ENCODE measurements at regions not wholly inside any gene's neighbourhood (a gene's known extent, or its start where the extent isn't known, plus 50 kb on each side); places are given as distances from the start of the nearest gene placed in this dataset.

- H3K4me3 ChIP-seq: no peak overlapping the region
- no peak for DNase-seq
- H3K27ac ChIP-seq: no peak overlapping the region
- WGBS, 4 donors: 65 to 82% (median 79%) methylated on average over 1 of the region's 1 CpG
- intact Hi-C loops (cut with DNase I): no loop called here
- H3K27me3 ChIP-seq: no peaks in the 10 kb centered on the region
- peaks cover 4 to 6% of the 10 kb centered on the region in 2 donors for H3K4me1 ChIP-seq (replicated peaks in 1 of 2)
- H3K36me3 ChIP-seq (replicated peaks in 1 of 2): no peaks in the 10 kb centered on the region
- H3K9me3 ChIP-seq (replicated peaks in 1 of 3): no peaks in the 10 kb centered on the region
- TF ChIP-seq, protein P1, sequence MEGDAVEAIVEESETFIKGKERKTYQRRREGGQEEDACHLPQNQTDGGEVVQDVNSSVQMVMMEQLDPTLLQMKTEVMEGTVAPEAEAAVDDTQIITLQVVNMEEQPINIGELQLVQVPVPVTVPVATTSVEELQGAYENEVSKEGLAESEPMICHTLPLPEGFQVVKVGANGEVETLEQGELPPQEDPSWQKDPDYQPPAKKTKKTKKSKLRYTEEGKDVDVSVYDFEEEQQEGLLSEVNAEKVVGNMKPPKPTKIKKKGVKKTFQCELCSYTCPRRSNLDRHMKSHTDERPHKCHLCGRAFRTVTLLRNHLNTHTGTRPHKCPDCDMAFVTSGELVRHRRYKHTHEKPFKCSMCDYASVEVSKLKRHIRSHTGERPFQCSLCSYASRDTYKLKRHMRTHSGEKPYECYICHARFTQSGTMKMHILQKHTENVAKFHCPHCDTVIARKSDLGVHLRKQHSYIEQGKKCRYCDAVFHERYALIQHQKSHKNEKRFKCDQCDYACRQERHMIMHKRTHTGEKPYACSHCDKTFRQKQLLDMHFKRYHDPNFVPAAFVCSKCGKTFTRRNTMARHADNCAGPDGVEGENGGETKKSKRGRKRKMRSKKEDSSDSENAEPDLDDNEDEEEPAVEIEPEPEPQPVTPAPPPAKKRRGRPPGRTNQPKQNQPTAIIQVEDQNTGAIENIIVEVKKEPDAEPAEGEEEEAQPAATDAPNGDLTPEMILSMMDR (IDR thresholded peaks at IDR 0.05): no peak
- TF ChIP-seq POLR2A (IDR thresholded peaks at IDR 0.05): no peak
Measured at GRCh38 chr1:70910013-70910412, 137.6 kb downstream of the PTGER3 start.

GRCh38 chr1:70911861-70912260 is 135.8 kb downstream of the PTGER3 start:
- DNase-seq: no peak
- Histone ChIP-seq H3K27me3 (no peaks in the 10 kb centered on the region), H3K36me3 (replicated peaks in 1 of 2) (no peaks in the 10 kb centered on the region), H3K9me3 (replicated peaks in 1 of 3) (no peaks in the 10 kb centered on the region), H3K27ac (no peak overlapping the region), H3K4me1 (replicated peaks in 1 of 2) (peaks cover 7 to 14% of the 10 kb centered on the region in 2 donors), H3K4me3 (no peak overlapping the region)
- WGBS, 4 donors: 59 to 80% (median 67%) methylated on average over 3 of the region's 3 CpGs
- TF ChIP-seq, protein P1 (IDR thresholded peaks at IDR 0.05): no peak
- TF ChIP-seq POLR2A (IDR thresholded peaks at IDR 0.05): no peak
- intact Hi-C loops (cut with DNase I): no loop called here

- DNase-seq: no peak
- TF ChIP-seq POLR2A (IDR thresholded peaks at IDR 0.05): no peak
- TF ChIP-seq, protein P1 (IDR thresholded peaks at IDR 0.05): no peak
- Histone ChIP-seq H3K27ac (no peak overlapping the region), H3K4me1 (replicated peaks in 1 of 2) (peaks cover 7 to 14% of the 10 kb centered on the region in 2 donors), H3K27me3 (no peaks in the 10 kb centered on the region), H3K4me3 (no peak overlapping the region), H3K9me3 (replicated peaks in 1 of 3) (no peaks in the 10 kb centered on the region), H3K36me3 (replicated peaks in 1 of 2) (no peaks in the 10 kb centered on the region)
- WGBS, 4 donors: 94 to 97% (median 96%) methylated on average over 1 of the region's 1 CpG
- intact Hi-C loops (cut with DNase I): no loop called here
Measured at GRCh38 chr1:70914224-70914623, 133.4 kb downstream of the PTGER3 start.

DNA sequence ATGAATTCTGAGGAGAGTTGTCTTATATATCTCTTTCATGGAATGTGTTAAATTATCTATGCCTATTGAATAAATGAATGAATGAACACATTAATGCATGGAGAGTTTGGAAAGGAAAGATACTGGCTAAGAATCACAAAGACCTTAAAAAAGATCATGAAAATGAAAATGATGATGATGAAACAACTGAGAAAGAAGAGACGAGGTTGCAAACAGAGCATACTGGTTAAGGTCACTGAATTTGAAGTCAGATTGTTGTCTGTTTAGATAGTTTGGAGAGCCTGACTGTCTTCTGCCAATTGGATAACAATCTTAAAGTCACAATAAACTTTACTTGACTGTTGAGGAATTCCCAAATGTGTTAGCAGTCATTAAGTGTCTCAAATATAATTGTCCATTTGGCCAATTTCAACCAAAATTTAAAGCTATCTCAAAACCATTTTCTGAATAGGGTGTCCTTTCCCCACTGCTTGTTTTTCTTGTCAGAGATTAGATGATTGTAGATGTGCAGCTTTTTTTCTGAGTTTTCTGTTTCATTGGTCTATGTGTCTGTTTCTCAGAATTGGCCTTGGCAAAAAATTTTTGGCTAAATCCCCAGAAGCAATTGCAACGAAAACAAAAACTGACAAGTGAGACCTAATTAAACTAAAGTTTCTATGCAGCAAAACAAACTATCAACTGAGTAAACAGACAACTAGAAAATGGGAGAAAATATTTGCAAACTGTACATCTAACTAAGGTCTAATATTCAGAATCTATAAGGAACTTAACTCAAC is 132.2 kb downstream of the PTGER3 start:
- Histone ChIP-seq H3K9me3 (replicated peaks in 1 of 3) (no peaks in the 10 kb centered on the region), H3K4me3 (peak overlapping the region in 1 of 4 donors; percentile 17), H3K36me3 (replicated peaks in 1 of 2) (no peaks in the 10 kb centered on the region), H3K27me3 (no peaks in the 10 kb centered on the region), H3K27ac (peak overlapping the region in 4 of 5 donors; percentile 9 to 74 (median 48)), H3K4me1 (replicated peaks in 1 of 2) (peaks cover 7 to 14% of the 10 kb centered on the region in 2 donors)
- peak in 4 of 7 donors; percentile 17 to 36 (median 30) for DNase-seq
- 22 to 35% (median 28%) methylated on average over 2 of the region's 2 CpGs for WGBS, 4 donors
- TF ChIP-seq, protein P1 (IDR thresholded peaks at IDR 0.05): no peak
- no peak for TF ChIP-seq POLR2A (IDR thresholded peaks at IDR 0.05)
- intact Hi-C loops (cut with DNase I): no loop called here

Measured in adrenal gland (tissue), 9 donors.